ENCODE measurements at regions not wholly inside any gene's neighbourhood (a gene's known extent, or its start where the extent isn't known, plus 50 kb on each side); places are given as distances from the start of the nearest gene placed in this dataset.
"Not testable (repeated sequence)": the region's sequence is repeated elsewhere in the genome, so short reads cannot be mapped to it uniquely, and the experiment has no call there.

DNA sequence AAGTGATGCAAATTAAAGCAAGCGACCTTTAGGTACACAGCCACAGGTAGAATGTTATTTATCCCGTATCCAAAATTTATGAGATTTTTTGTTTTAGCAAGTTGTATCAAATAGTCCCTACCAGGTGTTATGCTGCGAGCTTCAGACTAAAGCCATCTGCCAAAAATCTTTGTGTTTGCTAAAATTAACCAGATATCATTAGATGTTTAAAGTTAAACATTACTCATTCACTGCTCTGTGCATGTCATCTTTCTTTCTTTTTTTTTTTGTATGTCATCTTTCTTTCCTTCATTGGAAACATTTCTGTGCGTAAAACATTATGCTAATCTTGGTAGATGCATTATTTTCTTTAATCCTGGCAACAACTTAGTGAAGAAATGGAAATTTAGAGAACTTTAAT is 173.1 kb downstream of the FHIP1A start:
- Histone ChIP-seq H3K4me2 (no peak overlapping the region), H3K9ac (no peak overlapping the region), H3F3A (ENCODE audit: low read depth) (no peaks in the 10 kb centered on the region), H3K36me3 (no peaks in the 10 kb centered on the region), H3K27me3 (no peaks in the 10 kb centered on the region), H3K27ac (no peak overlapping the region), H2AFZ (replicated peaks) (no peak overlapping the region), H4K20me1 (ENCODE audit: low read depth) (no peaks in the 10 kb centered on the region), H3K4me3 (no peak overlapping the region), H3K79me2 (ENCODE audit: low read depth) (no peaks in the 10 kb centered on the region), H3K4me1 (peaks cover 14% of the 10 kb centered on the region), H3K9me3 (ENCODE audit: low read depth) (no peaks in the 10 kb centered on the region)
- Mint-ChIP-seq H3K36me3 (no peaks in the 10 kb centered on the region), H3K27me3 (ENCODE audit: insufficient read depth, low read depth) (no peaks in the 10 kb centered on the region), H3K4me1 (no peaks in the 10 kb centered on the region), H3K4me3 (no peak overlapping the region), H3K9me3 (no peaks in the 10 kb centered on the region), H3K27ac (no peak overlapping the region)
- DNase-seq (ENCODE audit: low spot score) = no peak
- TF ChIP-seq, protein P1, sequence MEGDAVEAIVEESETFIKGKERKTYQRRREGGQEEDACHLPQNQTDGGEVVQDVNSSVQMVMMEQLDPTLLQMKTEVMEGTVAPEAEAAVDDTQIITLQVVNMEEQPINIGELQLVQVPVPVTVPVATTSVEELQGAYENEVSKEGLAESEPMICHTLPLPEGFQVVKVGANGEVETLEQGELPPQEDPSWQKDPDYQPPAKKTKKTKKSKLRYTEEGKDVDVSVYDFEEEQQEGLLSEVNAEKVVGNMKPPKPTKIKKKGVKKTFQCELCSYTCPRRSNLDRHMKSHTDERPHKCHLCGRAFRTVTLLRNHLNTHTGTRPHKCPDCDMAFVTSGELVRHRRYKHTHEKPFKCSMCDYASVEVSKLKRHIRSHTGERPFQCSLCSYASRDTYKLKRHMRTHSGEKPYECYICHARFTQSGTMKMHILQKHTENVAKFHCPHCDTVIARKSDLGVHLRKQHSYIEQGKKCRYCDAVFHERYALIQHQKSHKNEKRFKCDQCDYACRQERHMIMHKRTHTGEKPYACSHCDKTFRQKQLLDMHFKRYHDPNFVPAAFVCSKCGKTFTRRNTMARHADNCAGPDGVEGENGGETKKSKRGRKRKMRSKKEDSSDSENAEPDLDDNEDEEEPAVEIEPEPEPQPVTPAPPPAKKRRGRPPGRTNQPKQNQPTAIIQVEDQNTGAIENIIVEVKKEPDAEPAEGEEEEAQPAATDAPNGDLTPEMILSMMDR (IDR thresholded peaks at IDR 0.05) = no peak
- TF ChIP-seq EZH2phosphoT487 (IDR thresholded peaks at IDR 0.05) (no peak), EZH2 (IDR thresholded peaks at IDR 0.05) (no peak)

DNA sequence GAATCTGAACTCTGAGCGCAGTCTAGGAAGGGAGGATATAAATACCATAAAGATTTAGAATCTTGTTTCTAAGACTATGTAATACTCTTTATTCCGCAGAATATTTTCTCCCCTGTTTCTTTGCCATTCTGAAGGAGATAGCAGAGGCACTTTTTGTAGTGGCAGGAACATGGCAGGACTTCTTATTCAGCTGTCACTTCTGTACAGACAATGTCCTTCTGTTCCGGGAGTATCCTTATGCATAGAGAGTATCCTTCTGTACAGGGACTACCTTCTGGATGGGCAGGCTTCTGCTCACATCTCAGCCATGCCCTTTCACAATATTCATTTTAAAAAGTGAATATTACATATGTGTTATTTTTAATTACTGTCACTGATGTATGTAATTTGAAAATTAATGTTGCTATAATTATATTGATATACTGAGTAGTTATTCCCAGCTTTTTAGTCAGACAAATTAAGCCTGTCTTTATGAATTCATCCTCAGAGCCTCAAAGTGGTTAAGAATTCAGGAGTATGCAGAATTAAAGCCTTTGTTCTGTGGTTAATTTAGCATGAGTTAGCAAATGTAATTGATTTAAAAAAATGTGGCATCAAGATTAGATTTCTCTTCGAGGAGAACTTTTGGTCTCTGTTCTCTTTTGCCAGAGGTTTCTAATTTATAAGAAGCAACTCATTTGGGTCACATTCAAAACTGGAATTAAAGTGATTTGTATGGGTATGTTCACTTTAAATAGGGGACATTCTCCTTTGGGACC is 174.4 kb downstream of the FHIP1A start:
- no peaks in the 10 kb centered on the region for H3K27me3 Mint-ChIP-seq (ENCODE audit: insufficient read depth, low read depth)
- no peaks in the 10 kb centered on the region for H3F3A ChIP-seq (ENCODE audit: low read depth)
- H3K4me3 ChIP-seq = no peak overlapping the region
- TF ChIP-seq EZH2phosphoT487 (IDR thresholded peaks at IDR 0.05) (no peak), EZH2 (IDR thresholded peaks at IDR 0.05) (no peak)
- TF ChIP-seq, protein P1 (IDR thresholded peaks at IDR 0.05) = no peak
- H3K4me3 Mint-ChIP-seq = no peak overlapping the region
- H3K4me1 Mint-ChIP-seq = no peaks in the 10 kb centered on the region
- DNase-seq (ENCODE audit: low spot score) = no peak
- H3K27ac Mint-ChIP-seq = no peak overlapping the region
- no peak overlapping the region for H2AFZ ChIP-seq (replicated peaks)
- H3K9me3 ChIP-seq (ENCODE audit: low read depth) = no peaks in the 10 kb centered on the region
- no peaks in the 10 kb centered on the region for H4K20me1 ChIP-seq (ENCODE audit: low read depth)
- no peaks in the 10 kb centered on the region for H3K79me2 ChIP-seq (ENCODE audit: low read depth)
- no peaks in the 10 kb centered on the region for H3K27me3 ChIP-seq
- H3K9me3 Mint-ChIP-seq = no peaks in the 10 kb centered on the region
- H3K4me1 ChIP-seq = peaks cover 14% of the 10 kb centered on the region
- H3K4me2 ChIP-seq = no peak overlapping the region
- H3K27ac ChIP-seq = no peak overlapping the region
- no peak overlapping the region for H3K9ac ChIP-seq
- no peaks in the 10 kb centered on the region for H3K36me3 Mint-ChIP-seq
- no peaks in the 10 kb centered on the region for H3K36me3 ChIP-seq

DNA sequence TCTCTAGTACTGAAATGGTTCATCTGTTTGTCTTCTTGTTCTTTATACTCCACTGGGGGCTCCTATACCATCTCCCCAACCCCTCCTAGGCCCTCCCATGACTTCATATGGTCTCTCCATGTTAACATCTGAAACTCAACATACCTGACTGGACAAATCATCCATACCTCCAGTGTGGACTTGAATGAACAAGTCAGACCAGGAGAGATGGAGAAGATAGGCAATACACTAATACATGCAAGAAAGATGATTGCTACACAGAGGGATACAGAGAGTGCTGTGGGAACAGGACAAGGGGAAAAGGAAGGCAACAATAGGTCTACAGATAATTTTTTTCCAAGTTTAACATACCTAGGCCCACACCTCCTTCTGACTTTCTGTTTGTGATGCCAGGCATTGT is 175.1 kb downstream of the FHIP1A start:
- Mint-ChIP-seq H3K4me1 (no peaks in the 10 kb centered on the region), H3K9me3 (no peaks in the 10 kb centered on the region), H3K27ac (no peak overlapping the region), H3K27me3 (ENCODE audit: insufficient read depth, low read depth) (no peaks in the 10 kb centered on the region), H3K36me3 (no peaks in the 10 kb centered on the region), H3K4me3 (no peak overlapping the region)
- Histone ChIP-seq H2AFZ (replicated peaks) (no peak overlapping the region), H4K20me1 (ENCODE audit: low read depth) (no peaks in the 10 kb centered on the region), H3K4me3 (no peak overlapping the region), H3K27me3 (no peaks in the 10 kb centered on the region), H3K36me3 (no peaks in the 10 kb centered on the region), H3K9me3 (ENCODE audit: low read depth) (no peaks in the 10 kb centered on the region), H3K79me2 (ENCODE audit: low read depth) (no peaks in the 10 kb centered on the region), H3K27ac (no peak overlapping the region), H3K4me2 (no peak overlapping the region), H3F3A (ENCODE audit: low read depth) (no peaks in the 10 kb centered on the region), H3K4me1 (peaks cover 14% of the 10 kb centered on the region), H3K9ac (no peak overlapping the region)
- TF ChIP-seq EZH2 (IDR thresholded peaks at IDR 0.05) = no peak
- no peak for TF ChIP-seq EZH2phosphoT487 (IDR thresholded peaks at IDR 0.05)
- TF ChIP-seq, protein P1 (IDR thresholded peaks at IDR 0.05) = no peak
- no peak for DNase-seq (ENCODE audit: low spot score)

DNA sequence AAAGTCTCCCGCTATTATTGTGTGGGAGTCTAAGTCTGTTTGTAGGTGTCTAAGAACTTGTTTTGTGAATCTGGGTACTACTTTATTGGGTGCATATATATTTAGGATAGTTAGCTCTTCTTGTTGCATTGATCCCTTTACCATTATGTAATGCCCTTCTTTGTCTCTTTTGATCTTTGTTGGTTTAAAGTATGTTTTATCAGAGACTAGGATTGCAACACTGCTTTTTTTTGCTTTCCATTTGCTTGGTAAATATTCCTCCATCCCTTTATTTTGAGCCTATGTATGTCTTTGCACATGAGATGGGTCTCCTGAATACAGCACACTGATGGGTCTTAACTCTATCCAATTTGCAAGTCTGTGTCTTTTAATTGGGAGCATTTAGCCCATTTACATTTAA is 165.2 kb downstream of the GATB start:
- not testable (repeated sequence) for H3K36me3 ChIP-seq; H3K27ac Mint-ChIP-seq; H3K36me3 Mint-ChIP-seq; H3K27me3 ChIP-seq; H3K9ac ChIP-seq; H3K79me2 ChIP-seq (ENCODE audit: low read depth); H3K9me3 Mint-ChIP-seq; H3K27me3 Mint-ChIP-seq (ENCODE audit: insufficient read depth, low read depth); H4K20me1 ChIP-seq (ENCODE audit: low read depth); H2AFZ ChIP-seq (replicated peaks); H3F3A ChIP-seq (ENCODE audit: low read depth); H3K4me3 Mint-ChIP-seq; H3K4me1 Mint-ChIP-seq; H3K9me3 ChIP-seq (ENCODE audit: low read depth); H3K4me2 ChIP-seq; H3K4me1 ChIP-seq; DNase-seq (ENCODE audit: low spot score); H3K4me3 ChIP-seq; H3K27ac ChIP-seq

DNA sequence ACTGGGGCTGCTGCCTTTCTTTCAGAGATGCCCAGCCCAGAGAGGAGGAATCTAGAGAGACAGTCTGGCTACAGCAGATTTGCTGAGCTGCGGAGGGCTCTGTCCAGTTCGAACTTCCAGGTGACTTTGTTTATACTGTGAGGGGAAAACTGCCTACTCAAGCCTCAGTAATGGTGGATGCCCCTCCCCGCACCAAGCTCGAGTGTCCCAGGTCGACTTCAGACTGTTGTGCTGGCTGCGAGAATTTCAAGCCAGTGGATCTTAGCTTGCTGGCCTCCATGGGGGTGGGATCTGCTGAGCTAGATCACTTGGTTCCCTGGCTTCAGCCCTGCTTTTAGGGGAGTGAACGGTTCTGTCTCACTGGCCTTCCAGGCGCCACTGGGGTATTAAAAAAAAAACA is 163.1 kb downstream of the GATB start:
- not testable (repeated sequence) for H2AFZ ChIP-seq (replicated peaks); H3K27ac ChIP-seq; H3K4me3 Mint-ChIP-seq; H3K36me3 Mint-ChIP-seq; H3F3A ChIP-seq (ENCODE audit: low read depth); H3K79me2 ChIP-seq (ENCODE audit: low read depth); H3K9me3 Mint-ChIP-seq; H3K27ac Mint-ChIP-seq; H3K27me3 Mint-ChIP-seq (ENCODE audit: insufficient read depth, low read depth); H3K9me3 ChIP-seq (ENCODE audit: low read depth); DNase-seq (ENCODE audit: low spot score); H3K4me3 ChIP-seq; H4K20me1 ChIP-seq (ENCODE audit: low read depth); H3K36me3 ChIP-seq; H3K4me1 Mint-ChIP-seq; H3K27me3 ChIP-seq; H3K9ac ChIP-seq; H3K4me2 ChIP-seq; H3K4me1 ChIP-seq

Data from neural progenitor cell (in vitro differentiated cells).